Panc1 (cell line): ENCODE measurements at regions not wholly inside any gene's neighbourhood (a gene's known extent, or its start where the extent isn't known, plus 50 kb on each side); places are given as distances from the start of the nearest gene placed in this dataset.

Experiments used
- ATAC-seq: fragments of 200-7000 bp; cut with Tn5 transposase; 2 replicates; pipeline ENCODE4 v1.9.1; 2020; ENCODE audit warnings: mild to moderate bottlenecking, moderate library complexity
- BruUV-seq: library from RNA; stranded (reverse); fragments of 400-500 nt; replicated peaks from 2 replicates; lab custom pipeline; 2021; lab: Mats Ljungman, UMichigan
- CTCF ChIA-PET: fragments of 300-600 bp; sonication (Branson Sonifier 250); formaldehyde crosslinking; loops from one replicate; lab custom pipeline; 2022; ENCODE audit warnings: antibody characterized with exemption; lab: Charles Lee
- POLR2A ChIA-PET: fragments of 300-600 bp; sonication (Branson Sonifier 250); formaldehyde crosslinking; loops from one replicate; lab custom pipeline; 2022; ENCODE audit warnings: antibody characterized with exemption; lab: Charles Lee
- DNase-seq: peaks from one replicate; pipeline ENCODE4 v3.0.0-alpha.2; 2010; ENCODE audit warnings: low read depth, low spot score
- H3K27ac ChIP-seq: 2 replicates; pipeline ENCODE4 v1.5.1; 2011; ENCODE audit warnings: mild to moderate bottlenecking, low read length, inconsistent platforms
- H3K27me3 ChIP-seq: fragments of 200-500 bp; sonication (Bioruptor generic); 2 replicates; pipeline ENCODE4 v1.6.0; 2014; ENCODE audit warnings: low read length, inconsistent platforms; ENCODE audit not compliant: control insufficient read depth, insufficient read depth
- H3K36me3 ChIP-seq: fragments of 200-500 bp; sonication (Bioruptor generic); 2 replicates; pipeline ENCODE4 v1.5.1; 2014; ENCODE audit warnings: inconsistent platforms, mild to moderate bottlenecking, low read length, moderate library complexity; ENCODE audit not compliant: control insufficient read depth, insufficient read depth
- H3K4me1 ChIP-seq: 2 replicates; pipeline ENCODE4 v1.5.1; 2011; ENCODE audit warnings: inconsistent platforms, mild to moderate bottlenecking, low read length, moderate library complexity; ENCODE audit not compliant: control insufficient read depth, insufficient read depth
- H3K4me3 ChIP-seq, 2 experiments: 2 replicates each; pipeline ENCODE4 v1.5.1; 2011 to 2012; ENCODE audit warnings: low read depth in 2 of 2, low read length in 2 of 2, mild to moderate bottlenecking in 2 of 2, inconsistent platforms in 1 of 2, moderate library complexity in 1 of 2
- H3K9me3 ChIP-seq: fragments of 200-500 bp; sonication (Bioruptor generic); 2 replicates; pipeline ENCODE4 v1.5.1; 2014; ENCODE audit warnings: low read depth, mild to moderate bottlenecking, inconsistent platforms, low read length, moderate library complexity; ENCODE audit not compliant: control insufficient read depth, insufficient read depth
- CTCF ChIP-seq: fragments of 450-650 bp; IDR thresholded peaks from 2 replicates; pipeline ENCODE4 v1.5.1; 2017; ENCODE audit warnings: mild to moderate bottlenecking
- POLR2AphosphoS5 ChIP-seq: IDR thresholded peaks from 2 replicates; pipeline ENCODE4 v1.6.1; 2012; ENCODE audit warnings: mild to moderate bottlenecking, low read depth, low read length, moderate library complexity
- REST ChIP-seq, 2 experiments: IDR thresholded peaks; 2 replicates each; pipeline ENCODE4 v1.6.1; 2011 to 2012; ENCODE audit warnings: low read depth in 2 of 2, control low read depth in 1 of 2, low read length in 1 of 2, mild to moderate bottlenecking in 1 of 2, moderate library complexity in 1 of 2; ENCODE audit not compliant: insufficient read depth in 1 of 2
- SIN3A ChIP-seq: IDR thresholded peaks from 2 replicates; pipeline ENCODE4 v1.6.1; 2012; ENCODE audit warnings: low read depth, mild to moderate bottlenecking, low read length, moderate library complexity, borderline replicate concordance; ENCODE audit not compliant: insufficient read depth
- TCF7L2 ChIP-seq: IDR thresholded peaks from 2 replicates; pipeline ENCODE4 v1.6.1; 2011; ENCODE audit warnings: mild to moderate bottlenecking, low read depth, low read length, inconsistent platforms
- in situ Hi-C: cut with HindIII; loops from 2 replicates; pipeline ENCODE4 v1.10.0; 2016; ENCODE audit warnings: low sequenced_read_pairs, low pct_unique_long_range_greater_than_20kb
- intact Hi-C: fragments of 100-400 bp; cut with micrococcal nuclease; formaldehyde crosslinking; loops from one replicate; pipeline ENCODE4 v1.10.0; 2022; ENCODE audit not compliant: unreplicated experiment

GRCh38 chr14:97780804-97781203 is 983.6 kb downstream of the VRK1 start:
- H3K4me1 ChIP-seq, result no peaks in the 10 kb centered on the region
- ATAC-seq (no peak), DNase-seq (no peak)
- TF ChIP-seq CTCF (no peak), SIN3A (no peak), POLR2AphosphoS5 (no peak), TCF7L2 (no peak), REST (IDR thresholded peaks at IDR 0.05; ENCODE audit: insufficient read depth in 1 of 2, low read depth in 2 of 2, low read length in 1 of 2) (no peak)
- in situ Hi-C loops, result no loop called here
- intact Hi-C loops, result no loop called here
- POLR2A ChIA-PET, result no interaction called here
- no peak overlapping the region for H3K4me3 ChIP-seq
- CTCF ChIA-PET, result no interaction called here
- no peaks in the 10 kb centered on the region for H3K27me3 ChIP-seq
- no TSS peak for BruUV-seq
- no peaks in the 10 kb centered on the region for H3K36me3 ChIP-seq
- no peak overlapping the region for H3K27ac ChIP-seq
- no peaks in the 10 kb centered on the region for H3K9me3 ChIP-seq

GRCh38 chr14:97781961-97782360 is 984.8 kb downstream of the VRK1 start:
- CTCF ChIA-PET, result no interaction called here
- DNase-seq, result no peak
- Histone ChIP-seq H3K27me3 (no peaks in the 10 kb centered on the region), H3K9me3 (no peaks in the 10 kb centered on the region), H3K4me3 (no peak overlapping the region), H3K4me1 (no peaks in the 10 kb centered on the region), H3K36me3 (no peaks in the 10 kb centered on the region), H3K27ac (no peak overlapping the region)
- POLR2A ChIA-PET, result no interaction called here
- ATAC-seq, result no peak
- BruUV-seq, result no TSS peak
- intact Hi-C loops, result no loop called here
- TF ChIP-seq CTCF (no peak), SIN3A (no peak), REST (IDR thresholded peaks at IDR 0.05; ENCODE audit: insufficient read depth in 1 of 2, low read depth in 2 of 2, low read length in 1 of 2) (no peak), POLR2AphosphoS5 (no peak), TCF7L2 (no peak)
- in situ Hi-C loops, result no loop called here
